NCI-H1092 treated with DMSO at 0.1 percent for 48 hours (cell line): ENCODE measurements at regions not wholly inside any gene's neighbourhood (a gene's known extent, or its start where the extent isn't known, plus 50 kb on each side); places are given as distances from the start of the nearest gene placed in this dataset.
"Not testable (repeated sequence)": the region's sequence is repeated elsewhere in the genome, so short reads cannot be mapped to it uniquely, and the experiment has no call there.

Experiments
- DNase-seq: peaks from one replicate; lab custom pipeline; 2025; lab: John Stamatoyannopoulos, UW

DNA sequence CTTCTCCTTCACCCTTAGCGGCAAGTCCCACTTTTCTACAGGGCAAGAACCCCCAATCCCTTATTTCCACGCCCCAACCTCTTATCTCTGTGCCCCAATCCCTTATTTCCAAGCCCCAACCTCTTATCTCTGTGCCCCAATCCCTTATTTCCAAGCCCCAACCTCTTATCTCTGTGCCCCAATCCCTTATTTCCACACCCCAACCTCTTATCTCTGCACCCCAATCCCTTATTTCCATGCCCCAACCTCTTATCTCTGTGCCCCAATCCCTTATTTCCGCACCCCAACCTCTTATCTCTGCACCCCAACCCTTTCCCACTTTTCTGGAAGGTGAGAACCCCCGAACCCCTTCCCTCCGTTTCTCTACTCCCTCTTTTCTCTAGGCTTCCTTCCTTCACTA lies 116.1 kb upstream of the GJE1 start:
- not testable (repeated sequence) for DNase-seq

DNA sequence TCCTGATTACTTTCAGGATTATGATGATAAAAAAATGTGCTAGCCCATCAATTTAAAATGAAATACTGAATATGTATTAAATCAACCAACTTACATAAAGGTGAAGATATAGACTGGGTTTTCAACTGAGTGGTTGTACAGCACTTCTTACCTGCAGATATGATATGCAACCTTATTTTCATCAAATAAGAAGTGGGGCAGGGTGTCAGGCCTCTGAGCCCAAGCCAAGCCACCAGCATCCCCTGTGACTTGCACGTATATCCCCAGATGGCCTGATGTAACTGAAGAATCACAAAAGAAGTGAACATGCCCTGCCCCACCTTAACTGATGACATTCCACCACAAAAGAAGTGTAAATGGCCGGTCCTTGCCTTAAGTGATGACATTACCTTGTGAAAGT lies 117.3 kb upstream of the GJE1 start:
- not testable (repeated sequence) for DNase-seq

GRCh38 chr6:142015011-142015410 lies 117.7 kb upstream of the GJE1 start:
- DNase-seq = no peak

DNA sequence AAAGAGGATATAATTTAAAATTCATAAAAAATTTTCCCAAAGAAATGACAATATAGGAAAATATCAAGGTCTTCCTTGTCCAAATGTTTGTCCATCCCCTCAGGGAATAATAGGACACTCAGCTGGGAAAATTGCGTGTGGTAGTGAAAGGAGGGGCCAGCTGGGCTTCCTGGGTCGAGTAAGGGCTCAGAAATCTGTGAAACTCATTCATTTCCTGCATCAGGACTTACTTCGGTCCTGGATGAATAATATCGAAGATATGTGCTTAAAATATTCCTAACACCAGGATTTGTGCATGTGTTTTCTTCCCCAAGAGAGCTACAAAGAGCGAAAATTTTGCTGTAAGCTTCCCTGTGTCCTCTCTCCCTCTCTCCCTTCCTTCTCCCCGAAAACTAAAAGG lies 118.2 kb upstream of the GJE1 start:
- no peak for DNase-seq

- no peak for DNase-seq
These were observed 118.7 kb upstream of the GJE1 start for GRCh38 chr6:142013875-142014495.

- DNase-seq = no peak
These were observed 119.4 kb upstream of the GJE1 start for GRCh38 chr6:142013287-142013686.

- no peak for DNase-seq
These were observed 121.0 kb upstream of the GJE1 start for GRCh38 chr6:142011775-142012174.

- no peak for DNase-seq
These were observed 121.6 kb upstream of the GJE1 start for GRCh38 chr6:142011156-142011555.

DNA sequence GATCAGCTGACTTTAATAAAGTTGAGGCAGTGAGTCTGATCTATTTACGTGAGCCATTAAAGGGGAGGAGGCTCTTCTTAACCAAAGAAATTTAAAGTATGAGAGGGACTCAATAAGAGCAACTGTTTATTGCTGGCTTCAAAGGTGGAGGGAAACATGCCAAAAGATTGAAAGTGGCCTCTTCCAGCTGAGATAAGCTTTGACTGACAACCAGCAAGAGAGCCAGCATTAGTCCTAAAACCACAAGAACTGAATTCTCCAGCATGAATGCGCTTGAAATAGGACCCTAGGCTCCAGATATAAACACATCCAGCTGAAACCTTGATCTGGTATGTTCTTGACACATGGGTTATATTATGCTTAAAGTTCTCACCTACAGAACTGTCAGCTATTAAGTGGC lies 123.1 kb upstream of the GJE1 start:
- DNase-seq = no peak

DNA sequence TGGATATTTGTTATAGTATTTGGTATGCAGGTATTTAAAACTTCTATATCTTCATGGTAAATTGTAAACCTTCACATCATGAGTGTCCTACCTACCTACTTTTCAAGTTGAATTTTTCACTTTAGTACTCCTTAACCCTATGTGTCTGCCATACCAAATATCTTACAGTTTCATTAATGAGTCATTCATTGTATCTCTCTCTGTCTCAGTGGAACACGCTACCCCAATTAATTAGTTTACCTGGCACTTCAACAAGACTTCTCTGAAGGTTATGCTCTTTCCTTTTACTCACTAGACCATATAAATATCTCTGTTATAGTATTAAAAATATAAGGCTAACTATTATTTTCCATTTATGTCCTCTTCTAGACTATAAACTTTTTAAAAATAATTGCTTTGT lies 123.9 kb upstream of the GJE1 start:
- no peak for DNase-seq

GRCh38 chr6:142008016-142008735 lies 124.5 kb upstream of the GJE1 start:
- DNase-seq = no peak

DNA sequence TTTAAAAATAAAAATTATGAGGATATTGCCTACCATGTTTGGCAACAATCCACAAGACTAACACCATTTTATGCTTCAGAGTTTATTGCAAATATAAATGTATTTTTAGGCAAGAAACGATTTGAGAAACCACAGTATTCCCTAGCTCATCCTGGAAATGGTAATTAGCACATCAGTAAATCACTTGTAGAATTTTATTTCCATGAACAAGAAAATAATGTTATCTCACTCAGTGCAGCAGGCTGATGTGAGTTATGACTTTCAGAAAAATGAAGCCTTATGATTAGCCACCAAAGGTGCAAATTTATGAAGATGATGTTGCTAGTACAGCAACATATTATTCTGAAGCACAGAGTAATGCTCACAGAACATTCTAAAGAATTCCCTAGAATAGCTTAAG lies 127.7 kb upstream of the GJE1 start:
- no peak for DNase-seq

GRCh38 chr6:142002825-142003405 lies 129.8 kb upstream of the GJE1 start:
- no peak for DNase-seq

GRCh38 chr6:141996823-141997222 lies 135.9 kb upstream of the GJE1 start:
- DNase-seq = no peak

GRCh38 chr6:141992109-141992508 lies 140.6 kb upstream of the GJE1 start:
- DNase-seq = no peak

- DNase-seq = no peak
These were observed 141.9 kb upstream of the GJE1 start for GRCh38 chr6:141990840-141991239.

DNA sequence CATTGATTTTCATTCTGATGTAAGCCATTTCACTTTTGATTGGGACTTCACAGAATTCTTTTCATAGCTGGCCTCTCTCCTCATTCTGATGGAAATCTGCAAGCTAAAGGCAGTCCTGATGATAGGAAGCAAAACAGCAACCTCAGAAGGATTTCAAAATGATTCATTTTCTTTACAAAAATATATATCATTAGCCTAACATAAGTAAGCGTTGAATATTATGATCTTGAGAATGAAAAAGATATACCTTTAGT lies 143.1 kb upstream of the GJE1 start:
- DNase-seq = no peak

DNA sequence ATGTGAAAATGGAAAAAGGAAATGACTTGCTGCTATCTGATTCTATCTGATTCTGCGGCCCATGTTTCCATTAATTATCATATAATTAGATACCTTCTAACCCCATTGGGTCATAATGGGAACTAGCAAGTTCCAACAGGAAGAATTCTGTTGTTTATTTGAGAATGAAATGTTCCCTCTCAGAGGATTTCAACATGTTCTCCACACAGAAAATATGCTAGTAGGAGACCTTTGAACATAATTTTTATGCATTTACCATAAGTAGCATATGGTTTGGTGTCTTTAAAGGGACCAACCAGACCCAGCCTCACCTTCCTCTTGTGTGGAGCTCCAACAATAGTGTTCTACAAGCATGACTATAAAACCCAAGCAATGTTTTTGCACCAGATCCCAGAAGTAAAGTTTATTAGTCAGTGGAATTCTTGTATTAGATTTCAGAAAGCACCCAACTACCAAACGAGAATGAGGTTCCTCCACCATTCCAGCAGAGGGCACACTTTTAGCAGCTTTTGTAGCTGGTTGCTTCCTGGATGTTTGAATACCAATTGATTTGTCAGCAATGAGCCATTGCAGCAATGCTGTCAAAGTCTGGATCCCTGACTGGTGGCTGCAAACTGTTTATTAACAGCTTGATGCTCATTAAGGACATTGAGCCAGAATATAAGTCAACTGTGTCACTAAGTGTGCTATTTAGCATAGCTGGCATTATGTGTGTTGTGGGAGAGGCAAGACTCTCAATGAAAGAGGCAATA lies 143.6 kb upstream of the GJE1 start:
- peak; percentile 14 for DNase-seq

DNA sequence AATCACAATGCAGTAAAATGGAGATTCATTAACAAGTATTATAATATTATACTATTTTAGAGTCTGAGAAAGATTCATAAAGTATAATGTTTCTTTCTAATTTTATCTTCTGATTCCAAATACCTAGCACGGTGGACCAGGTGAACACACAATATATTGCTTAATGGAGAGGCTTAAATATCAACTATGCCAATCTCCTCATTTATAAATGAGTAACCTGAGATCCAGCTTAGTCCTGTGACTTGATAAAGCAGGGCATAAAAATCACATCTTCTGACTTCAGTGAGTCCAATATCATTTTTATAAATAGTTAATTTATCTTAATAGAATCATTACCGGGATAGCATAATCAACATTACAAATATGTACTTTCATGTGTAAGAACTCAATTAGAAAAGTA lies 144.4 kb upstream of the GJE1 start:
- no peak for DNase-seq

DNA sequence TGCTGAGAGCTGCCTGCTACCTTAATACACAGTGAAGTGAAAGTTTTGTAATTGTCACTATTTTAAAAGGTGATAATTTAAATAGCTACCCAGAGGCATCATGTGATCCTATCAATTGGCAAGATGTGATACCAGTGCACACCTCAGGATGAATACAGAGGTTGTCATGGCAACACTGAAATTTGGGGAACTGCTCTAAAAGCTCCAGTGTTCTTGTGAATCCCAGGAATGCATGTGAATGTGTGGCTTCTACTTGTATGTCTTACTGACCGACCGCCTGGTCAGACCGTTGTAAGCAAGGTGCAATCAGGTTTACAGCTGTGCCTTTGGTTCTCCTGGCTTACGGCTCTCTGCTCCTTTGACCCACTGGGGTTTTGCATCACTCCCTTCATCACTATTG lies 146.3 kb upstream of the GJE1 start:
- DNase-seq = no peak

GRCh38 chr6:141981190-141981589 lies 151.5 kb upstream of the GJE1 start:
- no peak for DNase-seq

GRCh38 chr6:141977782-141978181 lies 154.9 kb upstream of the GJE1 start:
- no peak for DNase-seq

- no peak for DNase-seq
These were observed 155.7 kb upstream of the GJE1 start for GRCh38 chr6:141976994-141977393.
